HG02678 (cell line): ENCODE measurements at regions not wholly inside any gene's neighbourhood (a gene's known extent, or its start where the extent isn't known, plus 50 kb on each side); places are given as distances from the start of the nearest gene placed in this dataset.
"Not testable (repeated sequence)": the region's sequence is repeated elsewhere in the genome, so short reads cannot be mapped to it uniquely, and the experiment has no call there.

Experiments used
- ATAC-seq: cut with Tn5 transposase; IDR thresholded peaks from one replicate; pipeline ENCODE4 v1.9.1; 2021; ENCODE audit warnings: mild to moderate bottlenecking, moderate library complexity; ENCODE audit not compliant: unreplicated experiment

- ATAC-seq = no peak
These were observed 479.0 kb downstream of the XYLT1 start for GRCh38 chr16:16991711-16992110.

GRCh38 chr16:16992975-16993765 lies 477.6 kb downstream of the XYLT1 start:
- ATAC-seq = no peak

- no peak for ATAC-seq
These were observed 475.9 kb downstream of the XYLT1 start for GRCh38 chr16:16994831-16995230.

- no peak for ATAC-seq
These were observed 473.9 kb downstream of the XYLT1 start for GRCh38 chr16:16996827-16997226.

GRCh38 chr16:16997349-16997748 lies 473.4 kb downstream of the XYLT1 start:
- no peak for ATAC-seq

GRCh38 chr16:17001471-17001870 lies 469.3 kb downstream of the XYLT1 start:
- no peak for ATAC-seq

GRCh38 chr16:17002565-17002964 lies 468.2 kb downstream of the XYLT1 start:
- ATAC-seq = peak; percentile 44

- not testable (repeated sequence) for ATAC-seq
These were observed 464.8 kb downstream of the XYLT1 start for GRCh38 chr16:17005963-17006362.

GRCh38 chr16:17011712-17012111 lies 459.0 kb downstream of the XYLT1 start:
- no peak for ATAC-seq

- no peak for ATAC-seq
These were observed 457.7 kb downstream of the XYLT1 start for GRCh38 chr16:17013038-17013437.

- ATAC-seq = no peak
These were observed 456.2 kb downstream of the XYLT1 start for GRCh38 chr16:17014484-17015121.

- ATAC-seq = no peak
These were observed 455.1 kb downstream of the XYLT1 start for GRCh38 chr16:17015702-17016101.

- no peak for ATAC-seq
These were observed 453.3 kb downstream of the XYLT1 start for GRCh38 chr16:17017442-17017841.

- ATAC-seq = no peak
These were observed 452.2 kb downstream of the XYLT1 start for GRCh38 chr16:17018585-17018939.

GRCh38 chr16:17019366-17019765 lies 451.4 kb downstream of the XYLT1 start:
- no peak for ATAC-seq

- no peak for ATAC-seq
These were observed 447.2 kb downstream of the XYLT1 start for GRCh38 chr16:17023606-17024005.

GRCh38 chr16:17024514-17024913 lies 446.2 kb downstream of the XYLT1 start:
- no peak for ATAC-seq

GRCh38 chr16:17026600-17027242 lies 444.0 kb downstream of the XYLT1 start:
- peak; percentile 80 for ATAC-seq

GRCh38 chr16:17027488-17028129 lies 443.2 kb downstream of the XYLT1 start:
- ATAC-seq = no peak

GRCh38 chr16:17029602-17030350 lies 441.0 kb downstream of the XYLT1 start:
- ATAC-seq = no peak
